GM21786 (cell line): ENCODE measurements at regions not wholly inside any gene's neighbourhood (a gene's known extent, or its start where the extent isn't known, plus 50 kb on each side); places are given as distances from the start of the nearest gene placed in this dataset.
"Not testable (repeated sequence)": the region's sequence is repeated elsewhere in the genome, so short reads cannot be mapped to it uniquely, and the experiment has no call there.

Experiments used
- ATAC-seq: cut with Tn5 transposase; IDR thresholded peaks from one replicate; pipeline ENCODE4 v1.9.1; 2021; ENCODE audit not compliant: unreplicated experiment

DNA sequence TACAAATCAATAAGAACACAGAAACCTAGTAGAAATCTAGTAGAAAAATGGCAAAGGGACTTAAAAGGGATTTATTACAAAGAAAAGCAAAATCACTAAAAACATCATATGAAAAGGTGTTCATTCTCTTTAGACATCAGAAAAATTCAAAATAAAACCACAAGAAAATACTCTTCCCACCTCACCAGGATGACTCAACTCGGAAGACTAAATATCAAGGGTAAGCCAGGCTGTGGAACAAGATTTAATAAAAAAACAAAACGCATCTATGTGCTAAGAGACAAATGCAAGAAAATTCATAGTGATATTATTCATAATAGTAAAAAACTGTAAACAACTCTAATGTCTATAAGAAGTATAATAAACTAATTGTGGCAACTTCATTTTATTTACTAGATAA is 181.6 kb upstream of the GHR start:
- no peak for ATAC-seq

DNA sequence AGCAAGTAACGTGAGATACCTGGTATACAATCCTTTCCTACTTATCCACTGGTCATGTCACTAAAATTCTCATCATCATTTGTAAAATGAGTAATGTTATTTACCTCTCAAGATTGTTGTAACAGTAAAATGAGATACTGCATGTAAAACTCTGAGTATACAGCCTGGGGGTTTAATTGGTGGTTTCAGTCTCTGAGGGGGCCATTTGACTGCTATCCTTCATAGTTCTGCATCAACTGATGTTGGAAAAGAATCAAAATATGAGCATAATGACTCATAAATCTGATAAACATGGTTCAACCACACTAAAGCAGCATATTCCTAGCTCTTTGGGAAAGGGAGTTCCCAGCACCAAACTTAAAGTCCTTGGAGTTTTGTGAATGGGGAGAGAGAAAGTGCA is 181.0 kb upstream of the GHR start:
- ATAC-seq, result no peak

DNA sequence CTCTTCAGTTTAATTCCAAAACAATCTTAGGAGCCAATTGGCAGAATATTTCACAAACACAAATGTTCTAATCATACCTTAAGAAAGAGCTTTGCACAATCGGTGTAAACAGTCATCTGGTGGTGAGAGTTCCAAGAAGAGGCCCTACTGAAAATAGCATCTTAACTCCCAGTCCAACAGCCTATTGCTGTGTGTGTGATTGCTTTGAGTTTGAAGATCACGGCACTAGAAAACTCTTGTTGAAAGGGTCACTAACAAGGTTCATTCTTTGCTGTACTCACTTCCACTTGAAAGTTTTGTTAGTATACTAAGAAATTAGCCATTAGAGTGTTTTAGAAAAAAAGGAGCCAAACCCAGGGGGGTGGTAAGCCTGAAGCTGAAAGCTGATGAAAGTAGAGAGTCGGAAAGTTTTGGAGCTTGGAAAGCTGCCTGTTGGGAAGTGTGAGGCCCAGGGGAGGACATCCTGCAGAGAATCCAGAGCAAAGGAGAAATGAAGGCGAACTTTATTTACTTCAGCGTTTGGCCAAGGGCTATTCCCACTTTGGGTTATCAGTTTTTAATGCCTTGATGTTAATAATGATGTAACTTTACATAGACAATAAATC is 180.3 kb upstream of the GHR start:
- ATAC-seq, result no peak

DNA sequence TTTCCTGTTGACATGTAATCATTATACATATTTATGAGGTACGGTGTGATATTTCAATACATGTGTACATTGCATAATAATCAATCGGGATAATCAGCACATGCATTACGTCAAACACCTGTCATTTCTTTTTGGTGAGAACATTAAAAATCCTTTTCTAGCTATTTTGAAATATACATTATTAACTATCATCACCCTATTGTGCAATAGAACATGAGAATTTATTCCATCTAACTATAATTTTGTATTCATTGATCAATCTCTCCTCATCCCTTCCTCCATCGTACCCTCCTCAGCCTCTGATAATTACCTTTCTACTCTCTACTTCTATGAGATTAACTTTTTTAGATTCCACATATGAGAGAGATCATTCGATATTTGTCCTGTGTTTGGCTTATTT is 170.9 kb upstream of the GHR start:
- no peak for ATAC-seq

DNA sequence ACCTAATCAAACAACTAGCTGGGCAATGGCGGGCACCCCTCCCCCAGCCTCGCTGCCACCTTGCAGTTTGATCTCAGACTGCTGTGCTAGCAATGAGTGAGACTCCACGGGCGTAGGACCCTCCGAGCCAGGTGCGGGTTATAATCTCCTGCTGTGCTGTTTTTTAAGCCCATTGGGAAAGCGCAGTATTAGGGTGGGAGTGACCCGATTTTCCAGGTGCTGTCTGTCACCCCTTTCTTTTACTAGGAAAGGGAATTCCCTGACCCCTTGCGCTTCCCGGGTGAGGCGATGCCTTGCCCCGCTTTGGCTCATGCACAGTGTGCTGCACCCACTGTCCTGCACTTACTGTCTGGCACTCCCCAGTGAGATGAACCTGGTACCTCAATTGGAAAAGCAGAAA is 163.3 kb upstream of the GHR start:
- not testable (repeated sequence) for ATAC-seq

DNA sequence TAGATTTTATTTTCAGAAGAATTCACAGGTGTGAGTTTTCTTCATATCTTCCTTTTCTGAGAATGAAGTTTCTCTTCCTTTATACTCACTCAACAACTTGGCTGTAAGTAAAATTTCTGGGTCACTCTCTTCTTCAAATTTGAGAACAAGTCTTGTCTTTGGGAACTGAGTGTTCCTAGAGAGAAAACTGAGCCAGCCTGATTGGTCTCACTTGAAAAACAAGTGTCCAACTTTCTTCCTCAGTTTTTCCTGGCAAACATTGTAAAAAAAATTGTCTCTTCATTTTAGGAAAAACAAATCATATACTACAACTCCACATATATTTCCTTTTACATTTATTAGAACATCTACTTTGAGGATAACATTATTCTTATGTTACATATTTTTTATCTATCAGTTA is 156.1 kb upstream of the GHR start:
- no peak for ATAC-seq

DNA sequence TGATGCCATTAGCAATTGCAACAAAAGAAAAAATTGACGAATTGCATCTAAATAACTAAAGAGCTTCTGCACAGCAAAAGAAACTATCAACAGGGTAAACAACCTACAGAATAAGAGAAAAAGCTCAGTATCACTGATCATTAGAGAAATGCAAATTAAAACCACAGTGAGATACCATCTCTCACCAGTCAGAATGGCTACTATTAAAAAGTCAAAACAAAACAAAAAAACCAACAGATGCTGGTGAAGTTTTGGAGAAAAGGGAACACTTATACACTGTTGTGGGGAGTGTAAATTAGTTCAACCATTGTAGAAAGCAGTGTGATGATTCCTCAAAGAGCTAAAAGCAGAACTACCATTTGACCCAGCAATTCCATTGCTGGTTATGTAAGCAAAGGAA is 155.1 kb upstream of the GHR start:
- not testable (repeated sequence) for ATAC-seq

DNA sequence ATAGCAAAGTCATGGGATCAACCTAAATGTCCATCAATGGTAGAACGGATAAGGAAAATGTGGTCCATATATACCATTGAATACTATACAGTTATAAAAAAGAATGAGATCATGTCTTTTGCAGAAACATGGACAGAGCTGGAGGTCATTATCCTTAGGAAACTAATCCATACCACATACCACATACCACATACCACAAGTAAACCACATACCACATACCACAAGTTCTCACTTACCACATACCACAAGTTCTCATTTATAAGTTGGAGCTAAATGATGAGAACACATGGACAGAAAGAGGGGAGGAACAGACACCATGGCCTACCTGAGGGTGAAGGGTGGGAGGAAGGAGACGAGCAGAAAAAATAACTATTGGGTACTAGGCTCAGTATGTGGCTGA is 154.6 kb upstream of the GHR start:
- no peak for ATAC-seq

DNA sequence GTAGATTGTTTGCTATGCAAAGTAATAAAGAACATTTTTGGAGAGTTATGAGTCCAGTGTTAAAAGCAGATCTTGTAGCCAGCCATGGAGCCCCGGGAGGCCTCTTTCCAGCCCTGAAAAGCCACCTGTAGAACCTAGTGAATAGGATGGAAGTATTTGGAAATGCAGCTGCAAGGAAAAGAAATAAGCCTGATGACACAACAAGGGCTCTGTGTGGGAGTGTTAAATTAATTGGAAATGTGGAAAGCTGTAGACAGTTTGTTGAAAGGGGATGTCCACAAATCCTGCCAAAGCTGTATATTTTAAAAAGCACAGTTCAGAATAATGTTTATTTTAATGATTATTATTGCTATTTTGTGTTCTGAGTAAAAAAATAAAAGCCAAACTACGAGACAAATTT is 152.5 kb upstream of the GHR start:
- no peak for ATAC-seq

DNA sequence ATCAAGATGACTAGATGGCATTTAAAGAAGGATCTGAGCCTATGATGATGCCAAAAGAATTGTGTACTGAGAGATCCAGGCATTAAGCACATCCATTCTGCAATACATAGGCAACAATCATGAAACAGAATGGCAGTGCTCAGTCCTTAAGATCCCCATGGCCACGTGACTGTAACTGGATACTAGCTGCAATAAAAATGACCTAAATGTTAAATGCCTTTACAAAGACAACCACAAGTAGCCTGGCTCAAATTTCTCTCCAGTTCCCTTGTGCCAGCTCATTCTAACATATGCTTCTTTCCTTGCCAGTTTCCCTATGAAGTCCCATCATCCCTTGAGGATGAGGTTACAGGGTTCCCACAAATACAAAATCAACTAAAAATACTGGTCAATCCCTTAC is 148.3 kb upstream of the GHR start:
- ATAC-seq, result no peak

DNA sequence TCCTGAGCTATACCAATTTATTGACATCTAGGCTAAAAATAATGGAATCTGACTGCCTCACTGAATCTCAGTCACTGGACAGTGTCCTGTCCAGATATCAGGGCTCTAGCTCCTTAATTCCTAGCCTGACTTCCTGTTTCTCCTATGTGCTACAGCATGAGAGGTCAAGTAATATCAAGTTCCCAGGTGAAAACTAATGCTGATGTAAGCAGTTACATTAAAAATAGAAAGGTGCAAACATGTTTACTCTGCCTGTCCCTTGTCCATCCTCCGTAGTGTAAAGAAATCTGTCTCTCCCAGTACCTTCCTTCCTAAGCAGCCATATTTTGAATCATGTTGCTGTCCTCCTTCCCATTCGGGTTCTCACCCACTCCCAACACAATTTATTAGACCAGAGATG is 145.9 kb upstream of the GHR start:
- no peak for ATAC-seq

DNA sequence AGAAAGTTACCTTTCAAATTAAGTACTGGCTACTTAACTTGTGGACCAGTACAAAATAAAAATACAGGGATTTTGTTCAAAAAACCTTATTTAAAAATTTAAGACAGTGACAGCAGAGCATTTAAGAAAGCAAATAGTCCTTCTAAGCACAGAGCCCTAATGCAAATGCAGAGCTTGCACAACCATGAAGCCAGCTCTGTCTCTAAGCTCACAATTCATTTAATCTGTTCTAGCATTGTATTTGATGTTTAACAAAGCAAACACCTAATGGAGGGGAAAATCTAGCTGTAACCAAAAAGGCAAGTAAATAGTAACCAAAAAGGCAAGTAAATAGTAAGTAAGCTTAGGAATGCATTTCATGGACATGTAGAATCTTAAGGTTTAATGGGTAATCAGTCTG is 138.7 kb upstream of the GHR start:
- no peak for ATAC-seq

DNA sequence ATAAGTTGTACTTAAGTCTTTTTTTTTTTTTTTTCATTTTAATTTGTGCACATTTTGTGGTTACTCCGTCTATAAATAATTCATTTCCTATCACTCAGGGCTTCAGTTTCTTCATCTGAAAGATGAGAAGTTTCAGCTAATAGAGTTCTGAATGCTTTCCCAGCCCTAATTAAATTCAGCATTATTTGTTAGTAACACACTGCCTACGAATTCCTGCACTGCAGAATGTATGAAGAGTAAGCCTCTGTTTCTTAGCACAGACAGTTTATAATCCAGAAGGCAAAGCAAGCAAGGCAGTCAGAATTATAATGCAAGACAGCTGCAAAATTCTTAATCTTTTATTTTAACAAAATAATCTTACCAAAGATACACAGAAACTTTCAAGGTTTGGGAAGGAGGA is 138.0 kb upstream of the GHR start:
- no peak for ATAC-seq

DNA sequence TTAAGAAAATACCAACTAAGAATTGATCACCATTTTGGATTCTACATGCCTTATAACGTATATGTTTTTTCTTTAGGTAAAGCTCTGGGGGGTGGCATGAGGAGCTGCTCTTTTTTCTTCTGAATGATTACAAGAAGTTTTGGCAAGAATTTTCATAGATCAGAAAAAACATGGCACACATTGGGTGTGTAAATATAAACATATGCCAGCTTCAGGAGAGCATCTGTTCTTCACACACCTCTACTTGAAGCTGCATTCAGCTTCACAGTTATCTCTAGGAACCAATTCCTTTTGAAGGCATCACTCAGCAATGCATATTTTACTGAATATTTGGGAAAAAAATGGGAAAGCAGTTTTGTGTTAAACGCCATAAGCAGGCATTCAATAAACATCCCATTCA is 122.7 kb upstream of the GHR start:
- ATAC-seq, result no peak

DNA sequence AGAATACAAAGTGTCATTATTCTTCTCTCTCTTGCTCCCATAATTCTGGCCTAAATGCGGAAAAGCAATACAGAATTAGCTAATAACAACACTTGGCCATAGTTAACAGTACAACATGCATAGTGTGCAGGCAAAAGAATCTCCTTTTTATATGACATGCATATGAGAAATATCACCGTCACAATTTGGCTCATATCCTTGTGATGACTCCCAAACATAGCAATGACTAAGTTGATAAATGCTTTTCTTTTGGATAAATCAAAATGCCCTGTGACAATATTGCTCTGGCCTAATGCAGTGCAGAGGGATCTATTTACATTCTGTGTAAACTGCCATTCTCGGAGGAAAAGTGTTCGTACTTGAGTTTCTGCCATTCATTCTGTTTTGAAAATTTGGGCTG is 121.9 kb upstream of the GHR start:
- ATAC-seq, result no peak

DNA sequence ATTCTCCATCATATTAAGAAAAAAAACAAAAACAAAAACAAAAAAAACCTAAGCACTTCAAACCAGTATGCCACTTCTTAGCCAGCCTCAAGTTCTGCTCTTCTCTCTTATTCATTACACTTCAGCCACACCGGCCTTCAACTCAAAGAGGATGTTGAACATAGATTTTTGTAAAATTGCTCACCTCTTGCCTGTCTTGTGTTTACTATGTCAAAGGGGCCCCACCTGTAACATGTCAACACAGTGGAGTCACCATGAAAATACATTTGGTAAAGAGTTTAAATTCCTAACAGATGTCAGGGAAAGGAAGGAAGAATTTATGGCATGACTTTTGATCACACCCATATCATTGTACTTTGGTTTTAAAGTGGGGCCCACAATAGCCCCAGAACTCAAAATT is 121.1 kb upstream of the GHR start:
- no peak for ATAC-seq

DNA sequence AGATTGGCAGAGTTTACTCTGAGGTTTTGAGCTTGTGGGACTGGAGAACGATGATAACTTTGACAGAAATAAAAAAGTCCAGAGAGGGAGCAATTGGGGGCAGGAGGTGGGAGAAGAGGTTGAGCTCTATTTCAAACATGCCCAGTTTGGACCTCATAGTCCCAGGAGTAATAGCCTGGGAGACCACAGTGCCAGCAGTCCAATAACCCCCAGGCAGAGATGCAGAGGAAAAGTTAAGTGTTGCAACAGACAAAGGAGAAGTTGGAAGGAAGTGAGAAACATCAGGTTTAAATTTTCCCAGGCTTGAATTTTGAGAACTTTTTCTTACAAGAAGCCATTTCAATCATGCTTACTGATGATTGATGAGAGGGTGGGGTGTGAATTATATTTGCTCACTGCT is 117.0 kb upstream of the GHR start:
- no peak for ATAC-seq

DNA sequence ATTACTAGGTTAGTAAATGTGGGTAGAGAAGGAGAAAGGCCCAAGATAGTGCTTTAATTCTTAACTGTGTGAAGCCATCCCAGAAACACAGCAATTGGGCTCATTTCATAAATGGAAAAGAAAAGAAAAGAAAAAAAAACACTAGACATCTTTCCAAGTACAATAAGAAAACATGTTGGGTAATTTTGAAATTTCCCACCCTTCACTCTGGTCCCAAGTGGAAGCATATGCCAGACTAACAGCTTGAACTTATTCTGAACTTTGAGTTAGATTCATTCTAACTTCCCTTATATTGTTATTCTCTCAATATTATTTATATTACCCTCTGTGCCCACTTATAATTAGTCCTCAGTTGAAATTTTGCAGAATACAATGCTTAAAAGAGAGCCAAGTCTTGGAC is 113.4 kb upstream of the GHR start:
- no peak for ATAC-seq

DNA sequence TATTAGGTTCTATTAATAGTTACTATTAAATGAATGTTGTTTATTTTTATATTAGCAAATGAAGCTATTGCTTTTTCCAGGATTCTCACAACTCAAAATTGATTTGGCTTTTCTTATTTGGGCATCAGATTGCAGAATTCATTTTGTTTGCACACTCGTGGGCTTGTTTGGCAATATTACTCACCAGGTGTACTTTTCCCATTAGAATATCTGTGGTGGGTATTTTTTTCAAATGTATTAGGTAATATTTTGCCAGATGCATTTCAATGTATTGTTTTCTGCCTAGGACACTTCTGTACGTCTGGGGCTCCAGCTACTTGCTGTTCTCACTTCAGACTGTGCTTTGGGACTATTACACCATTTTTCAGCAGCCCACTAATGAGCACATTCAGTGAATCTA is 108.0 kb upstream of the GHR start:
- ATAC-seq, result no peak

DNA sequence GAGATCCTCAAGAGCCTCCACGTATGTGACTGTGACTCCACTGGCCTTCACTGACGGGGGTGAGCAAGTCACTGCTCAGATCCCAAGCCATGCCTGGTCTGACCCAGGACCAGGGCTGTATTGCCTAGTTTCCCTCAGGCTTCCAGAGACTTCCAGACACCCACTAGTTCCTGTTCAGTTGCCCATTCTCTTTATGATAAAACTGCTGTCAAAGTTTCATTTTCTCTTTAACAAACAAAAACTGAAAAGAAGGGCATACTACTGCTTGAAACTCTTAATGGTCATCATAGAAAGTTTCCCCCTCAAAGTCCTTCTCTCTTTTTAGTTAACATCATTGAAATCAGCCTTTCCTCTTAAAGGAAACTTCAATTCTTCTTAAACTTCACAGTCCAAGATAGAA is 105.7 kb upstream of the GHR start:
- no peak for ATAC-seq

DNA sequence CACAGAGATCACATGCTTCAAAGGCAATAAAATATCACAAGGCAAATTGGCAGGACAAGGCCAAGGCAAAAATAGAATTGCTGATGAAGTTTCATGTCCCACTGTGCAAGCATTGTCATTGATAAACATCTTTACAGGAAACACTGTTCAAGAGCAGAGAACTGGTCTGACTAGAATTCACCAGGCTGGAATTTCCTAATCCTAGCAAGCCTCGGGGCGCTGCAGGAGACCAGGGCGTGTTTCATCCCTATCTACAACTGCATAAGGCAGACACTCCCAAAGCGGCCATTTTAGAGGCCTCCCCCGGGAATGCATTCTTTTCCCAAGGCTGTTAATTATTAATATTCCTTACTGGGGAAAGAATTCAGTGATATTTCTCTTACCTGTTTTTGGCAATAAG is 103.7 kb upstream of the GHR start:
- ATAC-seq, result not testable (repeated sequence)

DNA sequence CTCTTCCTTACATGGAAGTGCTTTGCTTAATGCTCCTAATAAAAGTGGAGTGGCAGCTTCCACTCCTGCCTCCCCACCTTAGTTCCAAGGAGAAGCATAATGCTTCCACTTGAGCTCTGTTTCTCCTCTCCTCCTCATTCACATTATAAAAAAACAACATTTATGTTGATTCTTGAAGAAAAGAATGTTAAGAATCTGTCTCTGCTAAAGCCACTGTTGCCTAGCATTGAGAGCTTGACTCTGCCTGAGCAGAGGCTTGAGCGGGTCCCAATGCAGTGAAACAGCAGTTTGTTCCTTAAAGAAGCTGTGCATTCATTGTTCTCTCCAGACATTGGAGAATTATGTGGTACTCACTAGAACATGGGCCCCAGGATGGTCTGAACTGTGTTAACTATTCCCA is 101.5 kb upstream of the GHR start:
- ATAC-seq, result no peak

DNA sequence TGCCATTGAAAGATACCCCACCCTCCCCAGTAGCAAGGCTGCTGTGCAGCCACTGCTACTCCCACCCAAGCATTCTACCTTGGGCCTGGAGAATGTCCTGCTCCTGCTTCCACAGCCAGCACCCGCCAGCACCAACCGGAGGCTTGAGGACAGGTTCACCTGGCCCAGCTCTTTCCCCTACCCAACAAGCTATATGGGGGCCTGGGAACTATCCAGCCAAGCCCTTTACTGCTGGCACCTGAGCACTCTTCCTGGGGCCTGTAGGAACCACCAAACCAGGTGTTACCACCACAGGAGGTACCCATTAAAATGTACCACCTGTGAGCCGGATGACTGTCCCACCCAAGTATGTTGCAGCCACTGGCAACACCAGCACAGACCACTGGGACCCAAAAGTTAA is 86.1 kb upstream of the GHR start:
- no peak for ATAC-seq

DNA sequence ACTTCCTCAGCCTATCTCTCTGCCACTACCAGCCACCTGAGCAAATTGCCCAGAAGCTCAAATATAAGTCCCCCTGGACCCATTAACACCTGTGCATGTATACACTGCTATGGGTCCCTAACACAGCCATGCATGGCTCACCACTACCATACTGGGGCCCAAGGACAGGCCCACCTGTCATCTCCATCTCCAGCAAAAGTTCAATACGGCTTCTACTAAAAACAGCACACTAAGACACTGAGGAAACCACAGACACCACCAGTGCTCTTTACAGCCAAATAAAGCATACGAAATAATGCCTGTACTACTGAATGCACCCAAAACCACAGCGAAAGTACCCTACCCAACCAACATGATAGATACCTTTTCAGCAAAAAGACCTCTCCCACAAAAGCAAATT is 85.6 kb upstream of the GHR start:
- ATAC-seq, result no peak
